Effector memory CD4-positive, alpha-beta T cell (primary cell): ENCODE measurements at regions not wholly inside any gene's neighbourhood (a gene's known extent, or its start where the extent isn't known, plus 50 kb on each side); places are given as distances from the start of the nearest gene placed in this dataset.

ENCODE experiments used
- DNase-seq, 3 donors: peaks; one replicate each; pipeline ENCODE4 v3.0.0-alpha.2; 2020
- H3K27ac ChIP-seq: 2 replicates; pipeline ENCODE4 v1.7.0; 2013; ENCODE audit warnings: mild to moderate bottlenecking, low read length, moderate library complexity; ENCODE audit not compliant: insufficient read depth, poor library complexity, severe bottlenecking
- H3K27me3 ChIP-seq: replicated peaks from 2 replicates; pipeline ENCODE4 v1.7.0; 2013; ENCODE audit warnings: mild to moderate bottlenecking, low read length; ENCODE audit not compliant: insufficient read depth, control insufficient read depth, poor library complexity, severe bottlenecking
- H3K36me3 ChIP-seq: 2 replicates; pipeline ENCODE4 v1.7.0; 2013; ENCODE audit warnings: mild to moderate bottlenecking, low read length, moderate library complexity; ENCODE audit not compliant: control insufficient read depth, insufficient read depth
- H3K4me1 ChIP-seq: 2 replicates; pipeline ENCODE4 v1.7.0; 2013; ENCODE audit warnings: low read length, mild to moderate bottlenecking; ENCODE audit not compliant: control insufficient read depth, insufficient read depth, poor library complexity, severe bottlenecking
- H3K4me3 ChIP-seq: 2 replicates; pipeline ENCODE4 v1.7.0; 2013; ENCODE audit warnings: low read length, low read depth, mild to moderate bottlenecking; ENCODE audit not compliant: insufficient read depth, poor library complexity, severe bottlenecking
- H3K9me3 ChIP-seq: 2 replicates; pipeline ENCODE4 v1.7.0; 2013; ENCODE audit warnings: mild to moderate bottlenecking, low read length, moderate library complexity; ENCODE audit not compliant: control insufficient read depth

GRCh38 chr6:24019830-24020229 is 106.2 kb upstream of the NRSN1 start:
- Histone ChIP-seq H3K4me3 (no peak overlapping the region), H3K9me3 (no peaks in the 10 kb centered on the region), H3K36me3 (no peaks in the 10 kb centered on the region), H3K27ac (no peak overlapping the region), H3K4me1 (no peaks in the 10 kb centered on the region), H3K27me3 (no peaks in the 10 kb centered on the region)
- no peak for DNase-seq

- no peak overlapping the region for H3K27ac ChIP-seq
- DNase-seq: no peak
- H3K36me3 ChIP-seq: no peaks in the 10 kb centered on the region
- no peak overlapping the region for H3K4me3 ChIP-seq
- H3K4me1 ChIP-seq: no peaks in the 10 kb centered on the region
- no peaks in the 10 kb centered on the region for H3K27me3 ChIP-seq
- H3K9me3 ChIP-seq: no peaks in the 10 kb centered on the region
Measured at GRCh38 chr6:24026050-24026449, 100.0 kb upstream of the NRSN1 start.

GRCh38 chr6:24031496-24031895 is 94.5 kb upstream of the NRSN1 start:
- Histone ChIP-seq H3K4me1 (no peaks in the 10 kb centered on the region), H3K27ac (no peak overlapping the region), H3K4me3 (no peak overlapping the region), H3K9me3 (no peaks in the 10 kb centered on the region), H3K27me3 (no peaks in the 10 kb centered on the region), H3K36me3 (no peaks in the 10 kb centered on the region)
- no peak for DNase-seq

GRCh38 chr6:24032896-24033688 is 92.9 kb upstream of the NRSN1 start:
- no peaks in the 10 kb centered on the region for H3K27me3 ChIP-seq
- no peaks in the 10 kb centered on the region for H3K9me3 ChIP-seq
- no peak overlapping the region for H3K27ac ChIP-seq
- H3K36me3 ChIP-seq: no peaks in the 10 kb centered on the region
- no peak for DNase-seq
- H3K4me1 ChIP-seq: no peaks in the 10 kb centered on the region
- no peak overlapping the region for H3K4me3 ChIP-seq

- Histone ChIP-seq H3K27ac (no peak overlapping the region), H3K9me3 (no peaks in the 10 kb centered on the region), H3K36me3 (no peaks in the 10 kb centered on the region), H3K4me1 (no peaks in the 10 kb centered on the region), H3K4me3 (no peak overlapping the region), H3K27me3 (no peaks in the 10 kb centered on the region)
- DNase-seq: no peak
Measured at GRCh38 chr6:24043848-24044247, 82.2 kb upstream of the NRSN1 start.

- no peaks in the 10 kb centered on the region for H3K9me3 ChIP-seq
- H3K27me3 ChIP-seq: no peaks in the 10 kb centered on the region
- no peak overlapping the region for H3K4me3 ChIP-seq
- H3K27ac ChIP-seq: no peak overlapping the region
- H3K36me3 ChIP-seq: no peaks in the 10 kb centered on the region
- DNase-seq: no peak
- no peaks in the 10 kb centered on the region for H3K4me1 ChIP-seq
Measured at GRCh38 chr6:24051942-24052589, 73.9 kb upstream of the NRSN1 start.

GRCh38 chr6:24052590-24052961 is 73.4 kb upstream of the NRSN1 start:
- H3K27ac ChIP-seq: no peak overlapping the region

GRCh38 chr6:24053057-24053456 is 73.0 kb upstream of the NRSN1 start:
- no peak overlapping the region for H3K4me3 ChIP-seq
- no peaks in the 10 kb centered on the region for H3K27me3 ChIP-seq
- DNase-seq: no peak
- no peak overlapping the region for H3K27ac ChIP-seq
- H3K36me3 ChIP-seq: no peaks in the 10 kb centered on the region
- H3K9me3 ChIP-seq: no peaks in the 10 kb centered on the region
- no peaks in the 10 kb centered on the region for H3K4me1 ChIP-seq

More at GRCh38 chr6:24052590-24052961, 73.4 kb upstream of the NRSN1 start:
- no peaks in the 10 kb centered on the region for H3K36me3 ChIP-seq
- no peaks in the 10 kb centered on the region for H3K4me1 ChIP-seq
- no peaks in the 10 kb centered on the region for H3K9me3 ChIP-seq
- no peak overlapping the region for H3K4me3 ChIP-seq
- no peak for DNase-seq
- H3K27me3 ChIP-seq: no peaks in the 10 kb centered on the region

GRCh38 chr6:24054388-24054787 is 71.6 kb upstream of the NRSN1 start:
- Histone ChIP-seq H3K36me3 (no peaks in the 10 kb centered on the region), H3K4me1 (no peaks in the 10 kb centered on the region), H3K27ac (no peak overlapping the region), H3K9me3 (no peaks in the 10 kb centered on the region), H3K4me3 (no peak overlapping the region), H3K27me3 (no peaks in the 10 kb centered on the region)
- DNase-seq: no peak

GRCh38 chr6:24056567-24056966 is 69.4 kb upstream of the NRSN1 start:
- no peak for DNase-seq
- Histone ChIP-seq H3K9me3 (no peaks in the 10 kb centered on the region), H3K27me3 (no peaks in the 10 kb centered on the region)

More at GRCh38 chr6:24056567-24056966, 69.4 kb upstream of the NRSN1 start:
- Histone ChIP-seq H3K36me3 (no peaks in the 10 kb centered on the region), H3K4me3 (no peak overlapping the region), H3K27ac (no peak overlapping the region), H3K4me1 (no peaks in the 10 kb centered on the region)
